H1 (cell line): ENCODE measurements at regions not wholly inside any gene's neighbourhood (a gene's known extent, or its start where the extent isn't known, plus 50 kb on each side); places are given as distances from the start of the nearest gene placed in this dataset.

Experiments used
- CBX5 ChIP-seq: fragments of 300-800, 300-1000 bp; sonication (generic); IDR thresholded peaks from 2 replicates; pipeline ENCODE4 v1.7.1; 2016; ENCODE audit warnings: antibody characterized with exemption, low read length, low read depth
- GTF2F1 ChIP-seq: IDR thresholded peaks from 2 replicates; pipeline ENCODE4 v1.6.1; 2012; ENCODE audit warnings: low read depth, low read length, improper control_type of control experiment, borderline replicate concordance
- HDAC2 ChIP-seq, 2 experiments: fragments of 300-600 bp in 1 of 2; sonication (generic) in 1 of 2; IDR thresholded peaks; 2 replicates each; pipeline ENCODE4 v1.6.1; 2011 to 2012; ENCODE audit warnings: low read depth in 2 of 2, low read length in 2 of 2, mild to moderate bottlenecking in 2 of 2, moderate library complexity in 2 of 2, borderline replicate concordance in 1 of 2, inconsistent platforms in 1 of 2
- JUN ChIP-seq: IDR thresholded peaks from 2 replicates; pipeline ENCODE4 v1.6.1; 2011; ENCODE audit warnings: low read depth, mild to moderate bottlenecking, improper control_type of control experiment, low read length
- JUND ChIP-seq: IDR thresholded peaks from 2 replicates; pipeline ENCODE4 v1.6.1; 2011; ENCODE audit warnings: mild to moderate bottlenecking, improper control_type of control experiment, low read length
- RNF2 ChIP-seq: fragments of 200-900, 300-1000 bp; sonication (generic); IDR thresholded peaks from 2 replicates; pipeline ENCODE4 v1.7.1; 2016; ENCODE audit warnings: borderline replicate concordance, low read depth, mild to moderate bottlenecking, antibody characterized with exemption, low read length; ENCODE audit not compliant: poor library complexity, severe bottlenecking; ENCODE audit errors: missing control alignments
- SUZ12 ChIP-seq: fragments of 200-600 bp; sonication (generic); IDR thresholded peaks from 2 replicates; pipeline ENCODE4 v1.6.1; 2012; ENCODE audit warnings: mild to moderate bottlenecking, inconsistent platforms, low read length, moderate library complexity, mixed read lengths
- TCF12 ChIP-seq: IDR thresholded peaks from 2 replicates; pipeline ENCODE4 v1.6.1; 2011; ENCODE audit warnings: low read depth, mild to moderate bottlenecking, low read length
- TEAD4 ChIP-seq: IDR thresholded peaks from 2 replicates; pipeline ENCODE4 v1.6.1; 2012; ENCODE audit warnings: low read depth, low read length, inconsistent platforms, mixed read lengths
- TF ChIP-seq, protein P1 (sequence below): fragments of 300-600 bp; sonication (generic); IDR thresholded peaks from 2 replicates; pipeline ENCODE4 v1.7.1; 2012; ENCODE audit warnings: low read length, moderate library complexity, mild to moderate bottlenecking, inconsistent platforms; ENCODE audit not compliant: insufficient replicate concordance
- TF ChIP-seq, protein P2 (sequence below): IDR thresholded peaks from 2 replicates; pipeline ENCODE4 v1.6.1; 2012; ENCODE audit warnings: inconsistent platforms

DNA sequence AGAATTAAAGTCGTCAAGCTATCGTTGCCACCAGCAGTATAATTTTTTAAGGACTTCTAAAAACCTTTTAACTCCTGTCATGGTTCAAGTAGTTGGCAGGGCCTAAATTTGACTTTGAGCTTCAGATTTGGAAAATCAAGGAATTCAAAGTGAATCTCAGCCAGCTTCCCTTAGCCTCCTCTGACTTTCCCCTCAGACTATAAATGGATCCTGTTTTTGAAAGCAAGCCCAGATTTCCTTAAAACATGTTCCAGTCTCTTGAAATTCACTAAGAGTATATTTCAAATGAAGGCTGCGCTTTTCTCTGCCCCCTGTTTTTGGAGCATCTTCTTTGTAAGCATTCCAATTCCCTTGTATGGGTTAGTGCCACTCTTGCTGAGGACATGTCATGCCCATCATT lies 101.8 kb upstream of the CDH8 start (continued):
- TF ChIP-seq, protein P1, sequence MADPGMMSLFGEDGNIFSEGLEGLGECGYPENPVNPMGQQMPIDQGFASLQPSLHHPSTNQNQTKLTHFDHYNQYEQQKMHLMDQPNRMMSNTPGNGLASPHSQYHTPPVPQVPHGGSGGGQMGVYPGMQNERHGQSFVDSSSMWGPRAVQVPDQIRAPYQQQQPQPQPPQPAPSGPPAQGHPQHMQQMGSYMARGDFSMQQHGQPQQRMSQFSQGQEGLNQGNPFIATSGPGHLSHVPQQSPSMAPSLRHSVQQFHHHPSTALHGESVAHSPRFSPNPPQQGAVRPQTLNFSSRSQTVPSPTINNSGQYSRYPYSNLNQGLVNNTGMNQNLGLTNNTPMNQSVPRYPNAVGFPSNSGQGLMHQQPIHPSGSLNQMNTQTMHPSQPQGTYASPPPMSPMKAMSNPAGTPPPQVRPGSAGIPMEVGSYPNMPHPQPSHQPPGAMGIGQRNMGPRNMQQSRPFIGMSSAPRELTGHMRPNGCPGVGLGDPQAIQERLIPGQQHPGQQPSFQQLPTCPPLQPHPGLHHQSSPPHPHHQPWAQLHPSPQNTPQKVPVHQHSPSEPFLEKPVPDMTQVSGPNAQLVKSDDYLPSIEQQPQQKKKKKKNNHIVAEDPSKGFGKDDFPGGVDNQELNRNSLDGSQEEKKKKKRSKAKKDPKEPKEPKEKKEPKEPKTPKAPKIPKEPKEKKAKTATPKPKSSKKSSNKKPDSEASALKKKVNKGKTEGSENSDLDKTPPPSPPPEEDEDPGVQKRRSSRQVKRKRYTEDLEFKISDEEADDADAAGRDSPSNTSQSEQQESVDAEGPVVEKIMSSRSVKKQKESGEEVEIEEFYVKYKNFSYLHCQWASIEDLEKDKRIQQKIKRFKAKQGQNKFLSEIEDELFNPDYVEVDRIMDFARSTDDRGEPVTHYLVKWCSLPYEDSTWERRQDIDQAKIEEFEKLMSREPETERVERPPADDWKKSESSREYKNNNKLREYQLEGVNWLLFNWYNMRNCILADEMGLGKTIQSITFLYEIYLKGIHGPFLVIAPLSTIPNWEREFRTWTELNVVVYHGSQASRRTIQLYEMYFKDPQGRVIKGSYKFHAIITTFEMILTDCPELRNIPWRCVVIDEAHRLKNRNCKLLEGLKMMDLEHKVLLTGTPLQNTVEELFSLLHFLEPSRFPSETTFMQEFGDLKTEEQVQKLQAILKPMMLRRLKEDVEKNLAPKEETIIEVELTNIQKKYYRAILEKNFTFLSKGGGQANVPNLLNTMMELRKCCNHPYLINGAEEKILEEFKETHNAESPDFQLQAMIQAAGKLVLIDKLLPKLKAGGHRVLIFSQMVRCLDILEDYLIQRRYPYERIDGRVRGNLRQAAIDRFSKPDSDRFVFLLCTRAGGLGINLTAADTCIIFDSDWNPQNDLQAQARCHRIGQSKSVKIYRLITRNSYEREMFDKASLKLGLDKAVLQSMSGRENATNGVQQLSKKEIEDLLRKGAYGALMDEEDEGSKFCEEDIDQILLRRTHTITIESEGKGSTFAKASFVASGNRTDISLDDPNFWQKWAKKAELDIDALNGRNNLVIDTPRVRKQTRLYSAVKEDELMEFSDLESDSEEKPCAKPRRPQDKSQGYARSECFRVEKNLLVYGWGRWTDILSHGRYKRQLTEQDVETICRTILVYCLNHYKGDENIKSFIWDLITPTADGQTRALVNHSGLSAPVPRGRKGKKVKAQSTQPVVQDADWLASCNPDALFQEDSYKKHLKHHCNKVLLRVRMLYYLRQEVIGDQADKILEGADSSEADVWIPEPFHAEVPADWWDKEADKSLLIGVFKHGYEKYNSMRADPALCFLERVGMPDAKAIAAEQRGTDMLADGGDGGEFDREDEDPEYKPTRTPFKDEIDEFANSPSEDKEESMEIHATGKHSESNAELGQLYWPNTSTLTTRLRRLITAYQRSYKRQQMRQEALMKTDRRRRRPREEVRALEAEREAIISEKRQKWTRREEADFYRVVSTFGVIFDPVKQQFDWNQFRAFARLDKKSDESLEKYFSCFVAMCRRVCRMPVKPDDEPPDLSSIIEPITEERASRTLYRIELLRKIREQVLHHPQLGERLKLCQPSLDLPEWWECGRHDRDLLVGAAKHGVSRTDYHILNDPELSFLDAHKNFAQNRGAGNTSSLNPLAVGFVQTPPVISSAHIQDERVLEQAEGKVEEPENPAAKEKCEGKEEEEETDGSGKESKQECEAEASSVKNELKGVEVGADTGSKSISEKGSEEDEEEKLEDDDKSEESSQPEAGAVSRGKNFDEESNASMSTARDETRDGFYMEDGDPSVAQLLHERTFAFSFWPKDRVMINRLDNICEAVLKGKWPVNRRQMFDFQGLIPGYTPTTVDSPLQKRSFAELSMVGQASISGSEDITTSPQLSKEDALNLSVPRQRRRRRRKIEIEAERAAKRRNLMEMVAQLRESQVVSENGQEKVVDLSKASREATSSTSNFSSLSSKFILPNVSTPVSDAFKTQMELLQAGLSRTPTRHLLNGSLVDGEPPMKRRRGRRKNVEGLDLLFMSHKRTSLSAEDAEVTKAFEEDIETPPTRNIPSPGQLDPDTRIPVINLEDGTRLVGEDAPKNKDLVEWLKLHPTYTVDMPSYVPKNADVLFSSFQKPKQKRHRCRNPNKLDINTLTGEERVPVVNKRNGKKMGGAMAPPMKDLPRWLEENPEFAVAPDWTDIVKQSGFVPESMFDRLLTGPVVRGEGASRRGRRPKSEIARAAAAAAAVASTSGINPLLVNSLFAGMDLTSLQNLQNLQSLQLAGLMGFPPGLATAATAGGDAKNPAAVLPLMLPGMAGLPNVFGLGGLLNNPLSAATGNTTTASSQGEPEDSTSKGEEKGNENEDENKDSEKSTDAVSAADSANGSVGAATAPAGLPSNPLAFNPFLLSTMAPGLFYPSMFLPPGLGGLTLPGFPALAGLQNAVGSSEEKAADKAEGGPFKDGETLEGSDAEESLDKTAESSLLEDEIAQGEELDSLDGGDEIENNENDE: no peak
- TF ChIP-seq GTF2F1 (no peak), HDAC2 (IDR thresholded peaks at IDR 0.05; ENCODE audit: borderline replicate concordance in 1 of 2, low read depth in 2 of 2, low read length in 2 of 2) (no peak), TCF12 (no peak), TEAD4 (no peak), CBX5 (no peak), JUN (no peak), RNF2 (no peak), JUND (no peak), SUZ12 (no peak)
- TF ChIP-seq, protein P2, sequence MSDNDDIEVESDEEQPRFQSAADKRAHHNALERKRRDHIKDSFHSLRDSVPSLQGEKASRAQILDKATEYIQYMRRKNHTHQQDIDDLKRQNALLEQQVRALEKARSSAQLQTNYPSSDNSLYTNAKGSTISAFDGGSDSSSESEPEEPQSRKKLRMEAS: no peak
